AG04449 (cell line): ENCODE measurements at regions not wholly inside any gene's neighbourhood (a gene's known extent, or its start where the extent isn't known, plus 50 kb on each side); places are given as distances from the start of the nearest gene placed in this dataset.

Experiments used
- CTCF ChIA-PET: fragments of 350-600 bp; formaldehyde crosslinking; extraction: SDS; loops from one replicate; lab custom pipeline; 2021; ENCODE audit warnings: antibody characterized with exemption; lab: Yijun Ruan, JAX
- POLR2A ChIA-PET: fragments of 400-600, 350-600 bp; formaldehyde crosslinking; extraction: SDS; loops from one replicate; lab custom pipeline; 2020; ENCODE audit warnings: antibody characterized with exemption, inconsistent platforms; lab: Yijun Ruan, JAX
- DNase-seq: peaks from one replicate; pipeline ENCODE4 v3.0.0-alpha.2; 2010; ENCODE audit warnings: low read depth, low spot score
- H3K4me3 ChIP-seq: 2 replicates; pipeline ENCODE4 v1.5.1; 2011; ENCODE audit warnings: low read depth, mild to moderate bottlenecking, control low read depth, low read length
- TF ChIP-seq, protein P1 (sequence below): IDR thresholded peaks from one replicate; pipeline ENCODE4 v1.5.1; 2011; ENCODE audit warnings: mild to moderate bottlenecking, moderate library complexity, low read length, control low read depth, inconsistent platforms; ENCODE audit not compliant: insufficient read depth; ENCODE audit errors: missing control alignments

DNA sequence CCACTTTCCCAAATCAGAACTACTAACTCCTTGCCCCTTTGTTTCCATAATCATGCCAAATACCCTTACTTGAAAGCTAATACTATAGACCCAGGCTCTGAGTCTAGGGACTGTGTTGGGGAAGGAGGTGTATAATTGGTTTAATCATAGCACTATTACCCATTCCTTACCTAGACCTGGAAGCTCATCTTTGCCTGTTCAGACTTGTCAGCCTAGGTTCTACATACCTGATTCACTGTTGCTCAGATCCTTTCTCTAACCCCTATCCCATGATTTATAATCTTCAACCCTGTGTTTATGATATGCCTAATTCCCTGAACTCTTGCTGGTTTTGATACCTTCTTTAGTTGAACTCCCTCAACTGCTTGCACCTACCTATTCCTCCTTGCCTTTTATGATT is 123.1 kb upstream of the GRIA3 start:
- H3K4me3 ChIP-seq: no peak overlapping the region
- CTCF ChIA-PET: no interaction called here
- TF ChIP-seq, protein P1, sequence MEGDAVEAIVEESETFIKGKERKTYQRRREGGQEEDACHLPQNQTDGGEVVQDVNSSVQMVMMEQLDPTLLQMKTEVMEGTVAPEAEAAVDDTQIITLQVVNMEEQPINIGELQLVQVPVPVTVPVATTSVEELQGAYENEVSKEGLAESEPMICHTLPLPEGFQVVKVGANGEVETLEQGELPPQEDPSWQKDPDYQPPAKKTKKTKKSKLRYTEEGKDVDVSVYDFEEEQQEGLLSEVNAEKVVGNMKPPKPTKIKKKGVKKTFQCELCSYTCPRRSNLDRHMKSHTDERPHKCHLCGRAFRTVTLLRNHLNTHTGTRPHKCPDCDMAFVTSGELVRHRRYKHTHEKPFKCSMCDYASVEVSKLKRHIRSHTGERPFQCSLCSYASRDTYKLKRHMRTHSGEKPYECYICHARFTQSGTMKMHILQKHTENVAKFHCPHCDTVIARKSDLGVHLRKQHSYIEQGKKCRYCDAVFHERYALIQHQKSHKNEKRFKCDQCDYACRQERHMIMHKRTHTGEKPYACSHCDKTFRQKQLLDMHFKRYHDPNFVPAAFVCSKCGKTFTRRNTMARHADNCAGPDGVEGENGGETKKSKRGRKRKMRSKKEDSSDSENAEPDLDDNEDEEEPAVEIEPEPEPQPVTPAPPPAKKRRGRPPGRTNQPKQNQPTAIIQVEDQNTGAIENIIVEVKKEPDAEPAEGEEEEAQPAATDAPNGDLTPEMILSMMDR: no peak
- POLR2A ChIA-PET: no interaction called here
- DNase-seq: no peak

DNA sequence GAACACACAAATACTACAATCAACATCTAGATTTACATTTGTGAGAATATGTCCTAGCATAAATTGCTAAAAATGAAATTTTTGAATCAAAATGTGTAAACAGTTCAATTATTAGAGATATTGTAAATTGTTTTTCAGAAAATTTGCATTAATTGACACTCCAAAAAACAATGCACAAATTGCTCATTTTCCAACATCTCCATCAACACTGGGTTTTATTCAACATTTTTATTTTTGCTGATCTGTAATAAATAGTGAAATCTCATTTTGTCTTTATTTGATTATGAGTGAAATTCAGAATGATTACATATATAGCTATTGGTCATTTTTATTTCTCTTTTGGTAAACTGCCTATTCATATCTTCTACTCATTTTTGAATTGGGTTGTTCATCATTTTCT is 120.0 kb upstream of the GRIA3 start:
- H3K4me3 ChIP-seq: no peak overlapping the region
- no peak for DNase-seq
- POLR2A ChIA-PET: no interaction called here
- CTCF ChIA-PET: no interaction called here
- TF ChIP-seq, protein P1: no peak

DNA sequence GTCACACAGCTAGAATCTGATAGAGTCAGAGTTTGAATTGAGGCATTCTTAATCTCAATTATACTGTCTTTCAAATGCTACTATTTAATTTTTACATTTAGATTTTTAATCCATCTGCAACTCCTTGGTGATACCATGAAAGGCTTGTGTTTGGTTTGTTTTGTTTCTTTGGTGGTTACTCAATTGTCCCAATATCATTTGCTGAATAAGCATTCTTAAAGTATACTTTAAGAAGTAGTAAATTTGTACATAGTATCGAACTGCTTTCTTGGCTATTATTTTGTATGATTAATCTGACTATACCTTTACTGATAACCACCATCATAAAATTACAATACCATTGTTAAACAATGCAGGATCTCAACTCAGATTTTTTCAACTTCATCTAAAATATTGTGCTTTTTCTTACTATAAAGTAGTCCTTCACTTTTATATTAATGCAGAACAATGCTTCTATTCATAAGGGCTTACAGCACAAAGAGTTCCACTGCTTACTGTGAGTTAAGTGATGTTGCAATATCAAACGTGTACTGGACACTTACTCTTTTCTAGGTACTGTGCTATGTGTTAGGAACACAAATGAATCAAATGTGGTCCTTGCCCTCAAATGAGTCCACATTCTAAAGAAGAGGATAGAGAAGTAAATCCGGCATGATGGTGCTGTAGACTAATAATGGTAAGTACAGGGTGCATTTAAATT is 111.2 kb upstream of the GRIA3 start:
- POLR2A ChIA-PET: no interaction called here
- H3K4me3 ChIP-seq: no peak overlapping the region
- CTCF ChIA-PET: no interaction called here
- DNase-seq: no peak
- TF ChIP-seq, protein P1: no peak

- TF ChIP-seq, protein P1: no peak
- H3K4me3 ChIP-seq: no peak overlapping the region
- ChIA-PET CTCF (no interaction called here), POLR2A (no interaction called here)
- no peak for DNase-seq
These were observed 108.0 kb upstream of the GRIA3 start for GRCh38 chrX:123075947-123076561.

DNA sequence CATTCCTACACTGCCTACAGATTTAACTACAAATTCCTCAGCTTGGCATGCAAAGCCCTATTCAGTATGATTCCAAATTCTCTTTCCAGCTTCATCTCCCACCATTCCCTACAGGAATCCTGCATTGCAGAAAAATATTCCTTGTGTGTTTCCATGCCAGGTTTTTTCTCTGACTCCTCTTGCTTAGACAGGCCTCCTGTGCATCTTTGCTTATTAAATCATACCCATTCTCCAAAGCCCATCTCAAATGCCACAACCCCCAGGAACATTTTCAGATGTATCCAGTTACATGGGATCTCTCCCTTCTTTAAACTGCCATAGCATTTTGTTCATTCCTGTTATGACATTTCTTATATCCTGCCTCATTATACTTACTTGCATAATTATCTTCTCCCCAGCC is 106.4 kb upstream of the GRIA3 start:
- DNase-seq: no peak
- POLR2A ChIA-PET: no interaction called here
- no peak overlapping the region for H3K4me3 ChIP-seq
- CTCF ChIA-PET: no interaction called here
- TF ChIP-seq, protein P1: no peak

- TF ChIP-seq, protein P1: no peak
- CTCF ChIA-PET: no interaction called here
- no peak overlapping the region for H3K4me3 ChIP-seq
- POLR2A ChIA-PET: no interaction called here
- no peak for DNase-seq
These were observed 104.0 kb upstream of the GRIA3 start for GRCh38 chrX:123080065-123080464.
